Neural progenitor cell (in vitro differentiated cells): ENCODE measurements at regions not wholly inside any gene's neighbourhood (a gene's known extent, or its start where the extent isn't known, plus 50 kb on each side); places are given as distances from the start of the nearest gene placed in this dataset.
A peak's percentile ranks its signal among the peaks of the same experiment; 100 is the strongest.

ENCODE experiments used
- DNase-seq: peaks from one replicate; pipeline ENCODE4 v3.0.0-alpha.2; 2016; ENCODE audit warnings: low spot score
- H2AFZ ChIP-seq: fragments of 200-600 bp; sonication (generic); replicated peaks from 2 replicates; pipeline ENCODE4 v1.6.1; 2016; ENCODE audit warnings: antibody characterized with exemption
- H3F3A ChIP-seq: fragments of 200-600 bp; sonication (generic); 2 replicates; pipeline ENCODE4 v1.6.1; 2016; ENCODE audit warnings: antibody characterized with exemption, low read depth
- H3K27ac ChIP-seq: fragments of 200-600 bp; sonication (generic); 2 replicates; pipeline ENCODE4 v1.5.1; 2016; ENCODE audit warnings: mild to moderate bottlenecking
- H3K27me3 ChIP-seq: fragments of 200-600 bp; sonication (generic); 2 replicates; pipeline ENCODE4 v1.6.1; 2016; ENCODE audit warnings: mild to moderate bottlenecking, moderate library complexity
- H3K36me3 ChIP-seq: fragments of 200-600 bp; sonication (generic); 2 replicates; pipeline ENCODE4 v1.5.1; 2016
- H3K4me1 ChIP-seq: fragments of 200-600 bp; sonication (generic); 2 replicates; pipeline ENCODE4 v1.6.1; 2016; ENCODE audit warnings: mixed run types
- H3K4me2 ChIP-seq: fragments of 200-600 bp; sonication (generic); 2 replicates; pipeline ENCODE4 v1.6.1; 2016
- H3K4me3 ChIP-seq: fragments of 200-600 bp; sonication (generic); 2 replicates; pipeline ENCODE4 v1.5.1; 2016
- H3K79me2 ChIP-seq: fragments of 200-600 bp; sonication (generic); 2 replicates; pipeline ENCODE4 v1.6.1; 2016; ENCODE audit warnings: low read depth
- H3K9ac ChIP-seq: fragments of 200-600 bp; sonication (generic); 2 replicates; pipeline ENCODE4 v1.6.1; 2016
- H3K9me3 ChIP-seq: fragments of 200-600 bp; sonication (generic); 2 replicates; pipeline ENCODE4 v1.5.1; 2016; ENCODE audit warnings: low read depth
- H4K20me1 ChIP-seq: fragments of 200-600 bp; sonication (generic); 2 replicates; pipeline ENCODE4 v1.6.1; 2016; ENCODE audit warnings: low read depth
- H3K27ac Mint-ChIP-seq: 3 replicates; pipeline ENCODE4 v1.8.0; 2021; ENCODE audit warnings: mixed read lengths
- H3K27me3 Mint-ChIP-seq: 2 replicates; pipeline ENCODE4 v1.8.0; 2022; ENCODE audit warnings: low read depth, mild to moderate bottlenecking, inconsistent platforms, moderate library complexity, mixed read lengths; ENCODE audit not compliant: insufficient read depth
- H3K36me3 Mint-ChIP-seq: 3 replicates; pipeline ENCODE4 v1.8.0; 2021; ENCODE audit warnings: mixed read lengths
- H3K4me1 Mint-ChIP-seq: 3 replicates; pipeline ENCODE4 v1.8.0; 2021; ENCODE audit warnings: mixed read lengths
- H3K4me3 Mint-ChIP-seq: 3 replicates; pipeline ENCODE4 v1.8.0; 2021; ENCODE audit warnings: mild to moderate bottlenecking, moderate library complexity, mixed read lengths
- H3K9me3 Mint-ChIP-seq: 3 replicates; pipeline ENCODE4 v1.8.0; 2020; ENCODE audit warnings: mixed read lengths
- CTCF ChIP-seq: fragments of 200-600 bp; sonication (generic); IDR thresholded peaks from 2 replicates; pipeline ENCODE4 v1.5.1; 2017; ENCODE audit warnings: antibody characterized with exemption, mild to moderate bottlenecking
- EZH2 ChIP-seq: fragments of 200-600 bp; sonication (generic); IDR thresholded peaks from 2 replicates; pipeline ENCODE4 v1.6.1; 2017; ENCODE audit warnings: antibody characterized with exemption, mild to moderate bottlenecking, moderate library complexity
- EZH2phosphoT487 ChIP-seq: fragments of 200-600 bp; sonication (generic); IDR thresholded peaks from 2 replicates; pipeline ENCODE4 v1.6.1; 2017; ENCODE audit warnings: antibody characterized with exemption

- no peak overlapping the region for H3K4me3 Mint-ChIP-seq
- H3K27me3 Mint-ChIP-seq, result no peaks in the 10 kb centered on the region
- H3K9ac ChIP-seq, result no peak overlapping the region
- no peaks in the 10 kb centered on the region for H4K20me1 ChIP-seq
- H2AFZ ChIP-seq, result no peak overlapping the region
- H3K27ac Mint-ChIP-seq, result peak overlapping the region; percentile 1
- H3K9me3 ChIP-seq, result no peaks in the 10 kb centered on the region
- TF ChIP-seq EZH2, result no peak
- no peak for TF ChIP-seq CTCF
- TF ChIP-seq EZH2phosphoT487, result no peak
- H3K27ac ChIP-seq, result no peak overlapping the region
- no peak for DNase-seq
- peaks cover 67% of the 10 kb centered on the region for H3K4me1 Mint-ChIP-seq
- no peaks in the 10 kb centered on the region for H3K36me3 Mint-ChIP-seq
- peaks cover 2% of the 10 kb centered on the region for H3K9me3 Mint-ChIP-seq
- H3K79me2 ChIP-seq, result no peaks in the 10 kb centered on the region
- no peaks in the 10 kb centered on the region for H3K36me3 ChIP-seq
- peaks cover 9% of the 10 kb centered on the region for H3K4me1 ChIP-seq
- H3K4me2 ChIP-seq, result no peak overlapping the region
- H3F3A ChIP-seq, result no peaks in the 10 kb centered on the region
- H3K4me3 ChIP-seq, result no peak overlapping the region
- H3K27me3 ChIP-seq, result no peaks in the 10 kb centered on the region
Observed at GRCh38 chr2:181780657-181781056, 100.3 kb upstream of the NEUROD1 start.

DNA sequence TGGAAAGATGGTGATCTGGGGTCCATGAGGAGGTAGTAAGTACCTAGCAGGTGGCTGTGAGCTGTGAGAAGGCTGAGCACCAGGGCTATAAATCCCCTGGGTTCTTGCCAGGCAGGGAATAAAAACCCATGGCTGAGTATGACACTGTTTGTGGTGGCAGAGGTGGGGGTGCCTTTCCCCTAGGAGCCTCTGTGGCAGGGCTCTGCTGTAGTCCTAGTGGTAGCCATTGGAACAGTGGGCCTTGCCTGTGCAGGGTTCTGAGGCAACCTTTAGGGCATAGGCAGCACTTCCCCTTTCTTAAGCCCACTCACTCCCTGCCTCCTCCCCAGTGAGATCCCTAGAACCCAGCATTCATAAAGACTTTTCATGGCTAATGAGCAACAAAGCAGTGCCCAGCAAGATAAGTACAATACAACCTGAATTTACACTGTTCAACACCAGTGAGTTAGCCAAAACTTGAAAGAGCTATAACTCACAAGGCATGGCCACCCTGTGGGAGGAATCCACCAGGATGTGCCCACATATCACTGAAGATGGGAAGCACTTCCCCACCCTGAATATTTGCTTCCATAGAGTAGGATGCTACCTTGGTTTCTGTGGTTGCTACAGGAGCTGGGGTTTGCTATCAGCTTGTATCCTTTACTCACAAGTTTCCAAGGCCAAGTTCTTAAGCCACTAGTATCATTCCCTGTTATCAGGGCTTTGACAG is 100.9 kb upstream of the NEUROD1 start:
- H3K9me3 Mint-ChIP-seq, result peaks cover 2% of the 10 kb centered on the region
- H3K4me1 ChIP-seq, result peaks cover 9% of the 10 kb centered on the region
- no peaks in the 10 kb centered on the region for H3K79me2 ChIP-seq
- no peaks in the 10 kb centered on the region for H3K27me3 Mint-ChIP-seq
- H3K4me3 Mint-ChIP-seq, result no peak overlapping the region
- H3F3A ChIP-seq, result no peaks in the 10 kb centered on the region
- H3K9me3 ChIP-seq, result no peaks in the 10 kb centered on the region
- no peaks in the 10 kb centered on the region for H3K36me3 ChIP-seq
- no peaks in the 10 kb centered on the region for H4K20me1 ChIP-seq
- no peaks in the 10 kb centered on the region for H3K27me3 ChIP-seq
- H3K4me1 Mint-ChIP-seq, result peaks cover 70% of the 10 kb centered on the region
- DNase-seq, result no peak
- no peak overlapping the region for H3K9ac ChIP-seq
- no peak overlapping the region for H3K4me2 ChIP-seq
- TF ChIP-seq CTCF, result no peak
- TF ChIP-seq EZH2phosphoT487, result no peak
- no peak for TF ChIP-seq EZH2
- no peak overlapping the region for H3K27ac ChIP-seq
- peak overlapping the region; percentile 1 for H3K27ac Mint-ChIP-seq
- H3K36me3 Mint-ChIP-seq, result no peaks in the 10 kb centered on the region
- H3K4me3 ChIP-seq, result no peak overlapping the region
- H2AFZ ChIP-seq, result no peak overlapping the region

DNA sequence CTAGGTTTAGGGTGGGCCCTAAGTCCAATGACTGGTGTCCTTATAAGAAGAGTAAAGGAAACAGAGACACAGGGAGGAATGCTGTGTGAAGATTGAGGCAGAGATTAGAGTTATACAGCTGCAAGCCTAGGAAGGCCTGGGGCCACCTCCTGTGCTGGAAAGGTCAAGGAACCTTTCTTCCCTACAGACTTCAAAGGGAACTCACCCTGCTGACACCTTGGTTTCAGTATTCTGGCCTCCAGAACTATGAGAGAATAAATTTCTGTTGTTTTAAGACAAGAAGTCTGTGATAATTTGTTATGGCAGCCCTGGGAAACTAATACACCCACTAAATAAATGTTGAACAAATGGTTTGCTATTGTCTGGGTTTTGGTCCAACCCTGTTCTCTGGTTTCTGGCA is 102.3 kb upstream of the NEUROD1 start:
- peaks cover 70% of the 10 kb centered on the region for H3K4me1 Mint-ChIP-seq
- no peaks in the 10 kb centered on the region for H3K27me3 Mint-ChIP-seq
- no peak for TF ChIP-seq EZH2phosphoT487
- no peak for TF ChIP-seq EZH2
- no peak for TF ChIP-seq CTCF

More for the DNA sequence above, 102.3 kb upstream of the NEUROD1 start:
- Mint-ChIP-seq H3K27ac (no peak overlapping the region), H3K36me3 (no peaks in the 10 kb centered on the region), H3K4me3 (no peak overlapping the region), H3K9me3 (peaks cover 2% of the 10 kb centered on the region)
- Histone ChIP-seq H3K36me3 (no peaks in the 10 kb centered on the region), H3K9me3 (no peaks in the 10 kb centered on the region), H3K79me2 (no peaks in the 10 kb centered on the region), H3K27ac (no peak overlapping the region), H3K9ac (no peak overlapping the region), H2AFZ (no peak overlapping the region), H3K27me3 (no peaks in the 10 kb centered on the region), H3F3A (no peaks in the 10 kb centered on the region), H3K4me3 (no peak overlapping the region), H4K20me1 (no peaks in the 10 kb centered on the region), H3K4me2 (no peak overlapping the region), H3K4me1 (peaks cover 9% of the 10 kb centered on the region)
- DNase-seq, result no peak
